Suprapubic skin (tissue), 4 donors: ENCODE measurements at regions not wholly inside any gene's neighbourhood (a gene's known extent, or its start where the extent isn't known, plus 50 kb on each side); places are given as distances from the start of the nearest gene placed in this dataset.
"Not testable (repeated sequence)": the region's sequence is repeated elsewhere in the genome, so short reads cannot be mapped to it uniquely, and the experiment has no call there.

ENCODE experiments used
- DNase-seq, 2 donors: peaks; one replicate each; pipeline ENCODE4 v3.0.0-alpha.2; 2019; ENCODE audit warnings: low spot score in 2 of 2
- H3K27ac ChIP-seq: fragments of 200-600 bp; sonication (generic); one replicate; pipeline ENCODE4 v1.5.1; 2019
- H3K27me3 ChIP-seq: fragments of 200-600 bp; sonication (generic); one replicate; pipeline ENCODE4 v1.5.1; 2019
- H3K36me3 ChIP-seq: fragments of 200-600 bp; sonication (generic); one replicate; pipeline ENCODE4 v1.5.1; 2019
- H3K4me1 ChIP-seq: fragments of 200-600 bp; sonication (generic); one replicate; pipeline ENCODE4 v1.5.1; 2019
- H3K4me3 ChIP-seq: fragments of 200-600 bp; sonication (generic); one replicate; pipeline ENCODE4 v1.5.1; 2019; ENCODE audit warnings: mild to moderate bottlenecking
- H3K9me3 ChIP-seq: fragments of 200-600 bp; sonication (generic); one replicate; pipeline ENCODE4 v1.5.1; 2019
- EP300 ChIP-seq: sonication (generic); formaldehyde crosslinking; IDR thresholded peaks from one replicate; pipeline ENCODE4 v1.6.1; 2017; ENCODE audit warnings: antibody characterized with exemption
- POLR2A ChIP-seq, 2 donors: fragments of 450-650 bp; IDR thresholded peaks; one replicate each; pipeline ENCODE4 v1.6.1; 2017; ENCODE audit warnings: antibody characterized with exemption in 2 of 2, mild to moderate bottlenecking in 2 of 2, moderate library complexity in 2 of 2
- POLR2AphosphoS5 ChIP-seq, 3 donors: sonication (generic); formaldehyde crosslinking; IDR thresholded peaks; one replicate each; pipeline ENCODE4 v1.6.1; 2017; ENCODE audit warnings: antibody characterized with exemption in 3 of 3
- WGBS: methylation state at CpG from one replicate; pipeline ENCODE4 v1.1.5; 2018; 5-methylcytosine and 5-hydroxymethylcytosine counted together
- TF ChIP-seq, protein P1 (sequence below), 2 donors: fragments of 200-600 bp in 1 of 2; fragments of 450-650 bp in 1 of 2; sonication (generic) in 1 of 2; IDR thresholded peaks; one replicate each; pipeline ENCODE4 v1.5.1; 2016 to 2019; ENCODE audit warnings: antibody characterized with exemption in 2 of 2, mild to moderate bottlenecking in 1 of 2, moderate library complexity in 1 of 2

DNA sequence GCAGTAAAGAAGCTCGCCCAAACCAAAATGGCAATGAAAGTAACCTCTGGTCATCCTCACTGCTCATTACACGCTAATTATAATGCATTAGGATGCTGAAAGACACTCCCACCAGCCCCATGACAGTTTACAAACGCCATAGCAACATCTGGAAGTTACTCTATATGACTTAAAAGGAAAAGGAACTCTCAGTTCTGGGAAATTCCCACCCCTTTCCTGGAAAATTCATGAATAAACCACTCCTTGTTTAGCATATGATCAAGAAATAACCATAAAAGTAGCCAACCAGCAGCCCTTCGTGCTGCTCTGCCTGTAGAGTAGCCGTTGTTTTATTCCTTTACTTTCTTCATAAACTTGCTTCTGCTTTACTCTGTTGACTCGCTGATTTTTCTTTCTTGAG lies 164.6 kb downstream of the SMAD6 start:
- WGBS, result 83% methylated on average over 6 of the region's 6 CpGs
- DNase-seq, result no peak

DNA sequence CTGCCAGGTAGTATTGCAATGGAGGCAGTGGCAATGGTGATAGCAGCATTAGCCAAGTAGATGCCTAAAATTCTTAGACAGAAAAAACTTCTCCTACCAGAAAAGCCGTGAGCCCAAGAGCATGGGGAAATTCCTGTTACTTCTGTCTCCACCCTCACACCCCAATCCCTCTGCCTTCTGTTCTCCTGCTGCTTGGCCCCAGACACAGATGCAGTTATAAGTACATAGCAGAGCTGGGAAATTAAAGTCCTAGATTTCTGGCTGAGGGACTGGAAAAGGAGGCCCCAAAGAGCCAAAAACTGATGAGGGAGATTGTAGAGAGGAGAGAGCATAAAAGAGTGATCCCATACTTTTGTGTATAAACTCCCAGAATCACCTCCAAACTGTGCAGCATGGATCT lies 166.9 kb downstream of the SMAD6 start:
- WGBS, result 29% methylated on average over 1 of the region's 1 CpG
- no peak for DNase-seq
- H3K9me3 ChIP-seq, result no peaks in the 10 kb centered on the region
- H3K36me3 ChIP-seq, result no peaks in the 10 kb centered on the region
- H3K4me1 ChIP-seq, result no peaks in the 10 kb centered on the region
- no peaks in the 10 kb centered on the region for H3K27me3 ChIP-seq
- no peak overlapping the region for H3K27ac ChIP-seq
- TF ChIP-seq EP300 (no peak), POLR2A (IDR thresholded peaks at IDR 0.05) (no peak), POLR2AphosphoS5 (IDR thresholded peaks at IDR 0.05) (no peak)
- TF ChIP-seq, protein P1, sequence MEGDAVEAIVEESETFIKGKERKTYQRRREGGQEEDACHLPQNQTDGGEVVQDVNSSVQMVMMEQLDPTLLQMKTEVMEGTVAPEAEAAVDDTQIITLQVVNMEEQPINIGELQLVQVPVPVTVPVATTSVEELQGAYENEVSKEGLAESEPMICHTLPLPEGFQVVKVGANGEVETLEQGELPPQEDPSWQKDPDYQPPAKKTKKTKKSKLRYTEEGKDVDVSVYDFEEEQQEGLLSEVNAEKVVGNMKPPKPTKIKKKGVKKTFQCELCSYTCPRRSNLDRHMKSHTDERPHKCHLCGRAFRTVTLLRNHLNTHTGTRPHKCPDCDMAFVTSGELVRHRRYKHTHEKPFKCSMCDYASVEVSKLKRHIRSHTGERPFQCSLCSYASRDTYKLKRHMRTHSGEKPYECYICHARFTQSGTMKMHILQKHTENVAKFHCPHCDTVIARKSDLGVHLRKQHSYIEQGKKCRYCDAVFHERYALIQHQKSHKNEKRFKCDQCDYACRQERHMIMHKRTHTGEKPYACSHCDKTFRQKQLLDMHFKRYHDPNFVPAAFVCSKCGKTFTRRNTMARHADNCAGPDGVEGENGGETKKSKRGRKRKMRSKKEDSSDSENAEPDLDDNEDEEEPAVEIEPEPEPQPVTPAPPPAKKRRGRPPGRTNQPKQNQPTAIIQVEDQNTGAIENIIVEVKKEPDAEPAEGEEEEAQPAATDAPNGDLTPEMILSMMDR (IDR thresholded peaks at IDR 0.05), result no peak
- no peak overlapping the region for H3K4me3 ChIP-seq

More for the DNA sequence above, 164.6 kb downstream of the SMAD6 start:
- no peak overlapping the region for H3K4me3 ChIP-seq
- H3K27me3 ChIP-seq, result no peaks in the 10 kb centered on the region
- H3K27ac ChIP-seq, result no peak overlapping the region
- TF ChIP-seq POLR2A (IDR thresholded peaks at IDR 0.05), result no peak
- no peak for TF ChIP-seq POLR2AphosphoS5 (IDR thresholded peaks at IDR 0.05)
- TF ChIP-seq, protein P1 (IDR thresholded peaks at IDR 0.05), result no peak
- H3K36me3 ChIP-seq, result no peaks in the 10 kb centered on the region
- H3K9me3 ChIP-seq, result no peaks in the 10 kb centered on the region
- H3K4me1 ChIP-seq, result peaks cover 9% of the 10 kb centered on the region

DNA sequence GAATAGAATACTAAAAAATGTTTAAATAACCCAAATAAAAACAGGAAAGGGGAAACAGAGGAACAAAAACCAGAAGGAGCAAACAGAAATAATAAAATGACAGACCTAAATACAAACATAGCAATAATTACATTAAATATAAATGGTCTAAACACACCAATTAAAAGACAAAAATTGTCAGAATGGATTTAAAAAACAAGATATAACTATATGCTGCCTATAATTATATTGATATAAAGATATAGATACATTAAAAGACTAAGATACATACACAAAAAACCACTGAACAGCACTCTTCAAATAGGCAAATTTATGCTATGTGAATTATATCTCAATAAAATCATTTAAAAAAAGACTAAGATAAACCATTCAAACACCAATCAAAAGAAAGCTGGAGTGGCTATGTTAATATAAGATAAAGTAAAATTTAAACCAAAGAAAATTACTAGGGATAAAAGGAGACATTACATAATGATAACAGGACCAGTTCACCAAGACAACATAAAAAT lies 168.9 kb downstream of the SMAD6 start:
- Histone ChIP-seq H3K27me3 (no peaks in the 10 kb centered on the region), H3K36me3 (no peaks in the 10 kb centered on the region), H3K4me3 (no peak overlapping the region), H3K27ac (no peak overlapping the region), H3K4me1 (no peaks in the 10 kb centered on the region), H3K9me3 (no peaks in the 10 kb centered on the region)
- TF ChIP-seq POLR2AphosphoS5 (IDR thresholded peaks at IDR 0.05) (no peak), POLR2A (IDR thresholded peaks at IDR 0.05) (no peak), EP300 (no peak)
- TF ChIP-seq, protein P1 (IDR thresholded peaks at IDR 0.05), result no peak
- DNase-seq, result no peak

DNA sequence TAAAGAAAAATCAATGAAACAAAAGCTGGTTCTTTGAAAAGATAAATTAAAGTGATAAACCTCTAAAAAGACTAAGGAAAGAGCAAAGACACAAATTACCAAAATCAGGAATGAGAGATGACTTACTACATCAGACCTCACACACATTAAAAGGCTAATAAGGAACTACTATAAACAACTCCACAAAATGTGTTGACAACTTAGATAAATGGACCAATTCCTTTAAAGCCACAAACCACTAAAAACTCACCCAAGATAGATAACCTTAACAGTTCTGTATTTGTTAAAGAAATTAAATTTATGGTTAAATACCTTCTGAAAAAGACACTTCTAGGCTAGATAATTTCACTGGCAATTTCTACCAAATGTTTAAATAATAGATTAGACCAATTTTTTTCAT lies 170.4 kb downstream of the SMAD6 start:
- H3K9me3 ChIP-seq, result no peaks in the 10 kb centered on the region
- DNase-seq, result no peak
- H3K36me3 ChIP-seq, result no peaks in the 10 kb centered on the region
- no peak overlapping the region for H3K4me3 ChIP-seq
- TF ChIP-seq EP300 (no peak), POLR2A (IDR thresholded peaks at IDR 0.05) (no peak), POLR2AphosphoS5 (IDR thresholded peaks at IDR 0.05) (no peak)
- TF ChIP-seq, protein P1 (IDR thresholded peaks at IDR 0.05), result no peak
- H3K4me1 ChIP-seq, result peaks cover 4% of the 10 kb centered on the region
- no peaks in the 10 kb centered on the region for H3K27me3 ChIP-seq
- H3K27ac ChIP-seq, result no peak overlapping the region

DNA sequence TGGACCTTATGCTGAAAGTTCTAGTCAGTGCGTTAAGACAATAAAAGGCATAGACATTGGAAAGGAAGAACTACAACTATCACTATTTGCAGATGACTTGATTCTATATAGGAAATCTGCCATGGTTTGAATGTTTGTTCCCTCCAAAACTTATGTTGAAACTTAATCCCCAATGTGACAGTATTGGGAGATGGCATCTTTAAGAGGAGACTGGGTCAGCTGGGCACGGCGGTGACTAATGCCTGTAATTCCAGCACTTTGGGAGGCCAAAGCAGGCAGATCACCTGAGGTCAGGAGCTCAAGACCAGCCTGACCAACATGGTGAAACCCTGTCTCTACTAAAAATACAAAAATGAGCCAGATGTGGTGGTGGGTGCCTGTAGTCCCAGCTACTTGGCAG lies 171.3 kb downstream of the SMAD6 start:
- H3K9me3 ChIP-seq, H3K27ac ChIP-seq, H3K36me3 ChIP-seq, H3K4me3 ChIP-seq, DNase-seq, H3K27me3 ChIP-seq: not testable (repeated sequence)
- peaks cover 13% of the 10 kb centered on the region for H3K4me1 ChIP-seq
- 86% methylated on average over 3 of the region's 3 CpGs for WGBS

DNA sequence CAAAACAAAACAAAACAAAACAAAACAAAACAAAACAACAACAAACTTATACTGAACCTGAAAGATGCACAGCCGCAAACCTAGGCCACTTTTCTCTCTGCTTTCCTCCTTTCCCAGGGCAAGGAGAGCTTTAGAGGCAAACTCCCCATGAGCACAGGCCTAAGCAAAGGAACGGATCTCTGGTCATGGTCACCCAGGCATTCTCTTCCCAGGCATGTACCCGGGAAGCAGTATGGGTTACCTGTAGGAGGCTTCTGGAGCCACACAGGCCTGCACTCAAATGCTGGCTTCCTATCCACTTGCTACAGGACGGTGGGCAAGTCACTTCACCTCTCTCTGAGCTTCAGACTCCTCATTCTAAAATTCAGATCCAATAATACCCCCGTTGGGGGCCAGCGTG lies 171.8 kb downstream of the SMAD6 start:
- 100% methylated on average over 3 of the region's 6 CpGs for WGBS
- Histone ChIP-seq H3K27ac (no peak overlapping the region), H3K4me3 (no peak overlapping the region), H3K36me3 (no peaks in the 10 kb centered on the region), H3K9me3 (no peaks in the 10 kb centered on the region), H3K4me1 (peaks cover 13% of the 10 kb centered on the region), H3K27me3 (no peaks in the 10 kb centered on the region)
- DNase-seq, result no peak
- TF ChIP-seq POLR2AphosphoS5 (IDR thresholded peaks at IDR 0.05), result no peak
- TF ChIP-seq, protein P1 (IDR thresholded peaks at IDR 0.05), result no peak
